NOMO-1 treated with dmso at 0.1 percent for 144 hours (cell line): ENCODE measurements at regions not wholly inside any gene's neighbourhood (a gene's known extent, or its start where the extent isn't known, plus 50 kb on each side); places are given as distances from the start of the nearest gene placed in this dataset.
"Not testable (repeated sequence)": the region's sequence is repeated elsewhere in the genome, so short reads cannot be mapped to it uniquely, and the experiment has no call there.

Source experiments
- DNase-seq: peaks from one replicate; lab custom pipeline; 2025; ENCODE audit not compliant: unreplicated experiment; lab: John Stamatoyannopoulos, UW

DNA sequence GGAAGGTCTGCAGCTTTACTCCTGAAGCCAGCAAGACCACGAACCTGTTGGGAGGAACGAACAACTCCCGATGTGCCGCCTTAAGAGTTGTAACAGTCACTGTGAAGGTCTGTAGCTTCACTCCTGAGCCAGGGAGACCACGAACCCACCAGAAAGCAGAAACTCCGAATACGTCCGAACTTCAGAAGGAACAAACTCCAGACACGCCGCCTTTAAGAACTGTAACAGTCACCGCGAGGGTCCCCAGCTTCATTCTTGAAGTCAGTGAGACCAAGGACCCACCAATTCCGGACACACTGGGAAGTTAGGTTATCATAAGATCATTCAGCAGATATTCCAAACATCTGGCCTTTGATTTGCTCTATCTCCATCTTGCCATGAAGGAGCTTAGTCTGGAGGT is 1623.0 kb downstream of the SLITRK1 start:
- no peak for DNase-seq

- no peak for DNase-seq
Measured at GRCh38 chr13:82257790-82258507, 1624.3 kb downstream of the SLITRK1 start.

DNA sequence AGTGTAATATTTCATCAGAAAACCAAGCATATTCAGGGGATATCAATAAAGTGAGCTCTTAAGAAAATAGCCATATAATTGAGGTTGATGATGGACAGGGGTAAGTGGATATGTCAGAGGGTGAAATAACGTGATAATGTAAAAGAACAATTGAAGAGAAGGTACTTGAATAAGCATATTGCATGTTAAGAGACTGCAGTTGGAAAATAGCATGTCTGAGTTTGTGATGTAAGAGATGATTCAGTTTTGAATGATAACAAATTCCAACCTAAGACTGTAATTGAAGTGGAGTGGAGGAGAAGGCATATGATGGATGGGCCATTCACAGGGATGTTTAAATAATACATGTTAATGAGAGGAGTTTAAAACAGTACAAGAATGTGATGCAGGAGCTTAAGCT is 1633.5 kb downstream of the SLITRK1 start:
- no peak for DNase-seq

DNA sequence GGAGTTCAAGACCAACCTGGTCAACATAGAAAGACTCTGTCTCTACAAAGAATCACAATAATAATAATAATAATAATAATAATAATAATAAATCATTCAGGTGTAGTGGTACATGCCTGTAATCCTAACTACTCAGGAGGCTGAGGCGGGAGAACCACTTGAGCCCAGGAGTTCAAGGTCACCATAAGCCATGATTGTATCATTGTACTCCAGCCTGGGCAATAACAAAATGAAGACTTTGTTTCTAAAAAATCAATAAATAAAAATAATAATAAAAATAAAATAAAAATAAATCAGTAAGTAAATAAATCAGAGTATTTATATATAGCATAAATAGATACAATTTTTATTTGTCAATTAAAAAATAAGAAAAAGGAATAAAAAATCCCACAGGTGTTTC is 1636.4 kb downstream of the SLITRK1 start:
- DNase-seq, result no peak

- DNase-seq, result no peak
Measured at GRCh38 chr13:82224806-82225205, 1657.5 kb downstream of the SLITRK1 start.

DNA sequence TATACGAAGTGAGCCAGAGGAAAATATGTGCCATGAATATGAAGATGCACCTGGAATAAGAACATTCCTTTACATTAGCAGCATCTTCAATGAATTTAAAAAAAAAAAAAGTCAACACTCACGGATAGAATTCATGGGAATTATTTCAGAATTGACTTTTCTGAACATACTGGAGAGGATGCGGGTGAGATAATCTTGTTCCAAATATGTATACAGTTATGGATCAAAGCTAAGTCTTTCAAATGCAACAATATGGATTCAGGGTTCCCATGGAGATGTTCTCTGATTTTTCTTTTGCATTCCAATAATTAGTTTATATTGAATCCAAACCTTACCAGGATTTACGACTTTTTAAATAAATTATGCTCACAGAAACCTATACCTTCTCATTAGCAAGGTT is 1660.7 kb downstream of the SLITRK1 start:
- DNase-seq, result no peak

GRCh38 chr13:82220641-82221040 is 1661.6 kb downstream of the SLITRK1 start:
- DNase-seq, result no peak

- no peak for DNase-seq
Measured at GRCh38 chr13:82216165-82216564, 1666.1 kb downstream of the SLITRK1 start.

DNA sequence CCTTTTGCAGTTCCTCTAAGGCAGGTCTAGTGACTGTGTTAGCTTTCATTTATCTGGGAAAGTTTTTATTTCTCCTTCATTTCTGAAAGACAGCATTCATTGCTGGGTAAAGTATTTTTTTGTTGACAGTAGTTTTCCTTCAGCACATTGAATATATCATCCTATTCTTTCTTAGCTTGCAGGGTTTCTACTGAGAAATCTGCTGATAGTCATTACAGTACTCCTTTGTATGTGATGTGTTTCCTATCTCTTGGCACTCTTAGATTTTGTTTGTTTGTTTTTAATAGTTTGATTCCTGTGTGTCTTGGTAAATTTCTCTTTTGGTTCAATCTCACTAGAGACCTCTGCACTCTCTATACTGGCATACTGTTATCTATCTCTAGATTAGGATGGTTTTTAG is 1667.9 kb downstream of the SLITRK1 start:
- DNase-seq, result no peak

- DNase-seq, result no peak
Measured at GRCh38 chr13:82206241-82206640, 1676.0 kb downstream of the SLITRK1 start.

GRCh38 chr13:82202398-82202797 is 1679.9 kb downstream of the SLITRK1 start:
- no peak for DNase-seq

- DNase-seq, result no peak
Measured at GRCh38 chr13:82196087-82196486, 1686.2 kb downstream of the SLITRK1 start.

DNA sequence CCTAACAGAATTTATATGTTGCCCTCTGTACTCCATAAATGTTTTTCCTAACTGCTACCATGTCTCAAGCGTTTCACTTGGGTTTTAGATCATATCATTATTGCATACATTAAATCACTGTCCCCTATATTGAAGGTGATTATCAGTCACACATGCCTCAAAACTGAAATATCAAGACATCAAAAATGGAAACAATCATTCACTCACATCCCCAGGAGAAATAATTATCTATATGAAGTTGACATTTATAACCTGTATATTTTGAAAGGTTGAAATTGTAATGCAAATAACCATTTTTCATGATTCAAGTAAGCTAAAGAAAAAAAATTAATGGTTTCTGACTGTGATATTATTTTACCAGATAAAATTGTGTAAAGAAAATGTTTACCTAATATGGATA is 1695.0 kb downstream of the SLITRK1 start:
- no peak for DNase-seq

- no peak for DNase-seq
Measured at GRCh38 chr13:82176751-82177150, 1705.5 kb downstream of the SLITRK1 start.

GRCh38 chr13:82165396-82166174 is 1716.7 kb downstream of the SLITRK1 start:
- DNase-seq, result no peak

GRCh38 chr13:82164780-82165395 is 1717.4 kb downstream of the SLITRK1 start:
- DNase-seq, result not testable (repeated sequence)

DNA sequence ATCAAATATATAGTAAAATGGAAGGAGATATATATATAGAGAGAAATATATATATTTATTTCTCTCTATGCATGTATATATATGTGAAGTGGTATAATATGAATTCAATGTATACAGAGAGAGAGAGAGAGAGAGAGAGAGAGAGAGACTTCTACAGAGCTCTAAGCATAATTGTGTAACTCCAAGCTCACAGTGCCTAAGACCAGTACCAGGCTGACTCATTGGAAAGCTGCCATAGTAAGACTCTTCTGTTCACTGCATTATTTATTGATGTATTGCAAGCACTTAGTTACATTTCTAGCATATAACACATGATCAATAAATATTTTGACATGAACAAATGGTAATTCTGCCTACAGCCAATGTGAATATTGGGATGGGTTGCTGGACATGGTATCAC is 1734.7 kb downstream of the SLITRK1 start:
- DNase-seq, result no peak

- DNase-seq, result no peak
Measured at GRCh38 chr13:82136880-82137279, 1745.4 kb downstream of the SLITRK1 start.

- DNase-seq, result no peak
Measured at GRCh38 chr13:82129281-82129680, 1753.0 kb downstream of the SLITRK1 start.

DNA sequence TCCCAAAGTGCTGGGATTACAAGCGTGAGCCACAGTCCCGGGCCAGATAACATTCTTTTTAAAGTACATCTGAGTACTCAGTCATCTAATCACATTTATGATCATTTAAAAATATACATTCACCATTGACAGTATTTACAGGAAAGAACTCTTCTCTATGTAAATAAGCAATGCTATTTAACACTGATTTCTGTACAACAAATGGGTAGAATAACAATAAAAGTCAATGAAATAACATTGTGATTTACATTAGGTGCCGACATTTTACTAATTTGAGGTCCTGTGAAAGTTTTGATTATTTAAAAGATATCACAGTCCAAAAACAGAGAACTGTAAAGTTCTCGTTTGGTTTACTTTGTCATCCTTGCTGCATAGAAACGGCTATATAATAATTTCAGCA is 1763.7 kb downstream of the SLITRK1 start:
- no peak for DNase-seq

DNA sequence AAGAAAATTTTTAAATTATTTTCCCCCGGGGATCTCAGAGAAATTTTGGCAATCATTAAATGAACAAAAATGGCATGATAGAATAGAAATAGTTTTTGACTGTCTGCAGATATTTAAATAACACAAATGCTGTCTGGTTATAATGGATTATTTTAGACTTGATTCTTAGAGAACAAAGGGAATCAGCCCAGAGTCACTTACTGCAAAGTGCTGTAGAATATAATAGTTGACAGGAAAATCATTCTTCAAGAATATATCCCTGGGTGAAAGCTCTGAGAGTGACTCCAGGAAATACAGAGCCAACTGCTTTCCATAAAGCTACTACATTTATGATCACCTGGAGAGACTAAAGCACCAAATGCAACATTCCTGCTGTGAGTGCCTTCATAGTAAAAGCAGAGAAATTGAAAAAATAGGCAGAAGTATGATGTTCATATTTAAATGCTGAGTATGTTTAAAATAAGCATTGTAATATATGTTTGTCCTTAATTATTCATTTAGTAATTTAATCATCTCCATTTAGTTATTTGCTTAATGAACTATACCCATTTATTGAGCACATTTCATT is 1765.8 kb downstream of the SLITRK1 start:
- no peak for DNase-seq

DNA sequence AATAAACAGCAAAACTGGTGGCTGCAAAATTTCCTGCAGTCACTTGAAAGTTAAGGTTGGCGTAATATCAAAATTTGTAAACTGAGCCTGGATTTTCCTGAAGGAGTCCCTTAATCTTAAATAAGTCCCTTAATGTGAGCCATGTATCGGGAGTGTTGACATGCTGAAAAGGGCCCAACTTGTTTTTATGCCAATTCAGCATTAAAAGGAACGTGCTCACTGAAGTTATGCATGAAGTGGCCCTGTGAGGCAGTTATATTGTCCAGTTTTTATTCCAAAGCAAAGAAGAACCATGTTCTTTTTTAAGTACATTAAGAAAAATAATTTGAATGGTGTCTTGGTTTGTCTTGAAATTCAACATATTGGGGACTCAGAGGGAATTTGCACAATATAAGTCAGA is 1766.9 kb downstream of the SLITRK1 start:
- DNase-seq, result no peak
